PC-9 (cell line): ENCODE measurements at regions not wholly inside any gene's neighbourhood (a gene's known extent, or its start where the extent isn't known, plus 50 kb on each side); places are given as distances from the start of the nearest gene placed in this dataset.

Source experiments
- CTCF ChIP-seq: fragments of 200-600 bp; sonication (generic); conservative IDR thresholded peaks from 2 replicates; pipeline ENCODE4 v1.6.1; 2017; ENCODE audit warnings: mixed run types, antibody characterized with exemption, mild to moderate bottlenecking, moderate library complexity
- EZH2 ChIP-seq: fragments of 200-600 bp; sonication (generic); IDR thresholded peaks from 2 replicates; pipeline ENCODE4 v1.8.0; 2017; ENCODE audit warnings: antibody characterized with exemption, low read depth

- TF ChIP-seq CTCF, result no peak
- no peak for TF ChIP-seq EZH2
Observed at GRCh38 chr7:46725136-46725535, 804.1 kb upstream of the IGFBP3 start.
